OCI-LY3 (cell line): ENCODE measurements at regions not wholly inside any gene's neighbourhood (a gene's known extent, or its start where the extent isn't known, plus 50 kb on each side); places are given as distances from the start of the nearest gene placed in this dataset.
"Not testable (repeated sequence)": the region's sequence is repeated elsewhere in the genome, so short reads cannot be mapped to it uniquely, and the experiment has no call there.

Experiments used
- H2AFZ ChIP-seq: fragments of 200-600, 300-600 bp; shearing (Covaris generic); 2 replicates; pipeline ENCODE4 v1.6.0; 2014; ENCODE audit warnings: antibody characterized with exemption, low read depth, low read length
- H3K27ac ChIP-seq: fragments of 200-600, 300-600 bp; sonication (generic); 2 replicates; pipeline ENCODE4 v1.5.1; 2014; ENCODE audit warnings: mild to moderate bottlenecking, low read length, moderate library complexity, mixed read lengths
- H3K27me3 ChIP-seq: fragments of 200-600, 300-600 bp; sonication (generic); 2 replicates; pipeline ENCODE4 v1.6.1; 2014; ENCODE audit warnings: low read depth, low read length, mixed read lengths
- H3K36me3 ChIP-seq: fragments of 200-600, 300-600 bp; sonication (generic); replicated peaks from 2 replicates; pipeline ENCODE3; 2014; ENCODE audit warnings: low read depth, low read length, mixed read lengths
- H3K4me1 ChIP-seq: fragments of 300-600, 200-600 bp; sonication (generic); 2 replicates; pipeline ENCODE4 v1.6.1; 2014; ENCODE audit warnings: low read length, mixed read lengths
- H3K4me2 ChIP-seq: fragments of 200-600, 300-600 bp; sonication (generic); 2 replicates; pipeline ENCODE4 v1.6.1; 2014; ENCODE audit warnings: low read length, mixed read lengths
- H3K4me3 ChIP-seq: fragments of 300-600, 200-600 bp; sonication (generic); 2 replicates; pipeline ENCODE4 v1.5.1; 2014; ENCODE audit warnings: antibody characterized with exemption, mild to moderate bottlenecking, low read length, moderate library complexity
- H3K79me2 ChIP-seq: fragments of 300-600, 200-600 bp; shearing (Covaris generic); 2 replicates; pipeline ENCODE4 v1.6.1; 2014; ENCODE audit warnings: mild to moderate bottlenecking, low read length, mixed read lengths
- H3K9ac ChIP-seq: fragments of 300-600, 200-600 bp; shearing (Covaris generic); 2 replicates; pipeline ENCODE4 v1.6.0; 2014; ENCODE audit warnings: mild to moderate bottlenecking, low read length, moderate library complexity
- H3K9me3 ChIP-seq: fragments of 200-600, 300-600 bp; shearing (Covaris generic); 2 replicates; pipeline ENCODE4 v1.6.1; 2014; ENCODE audit warnings: low read length, mixed read lengths; ENCODE audit not compliant: insufficient read depth
- H4K20me1 ChIP-seq: fragments of 200-600, 300-600 bp; sonication (generic); 2 replicates; pipeline ENCODE4 v1.6.1; 2016; ENCODE audit warnings: low read length, mixed read lengths; ENCODE audit not compliant: insufficient read depth
- CTCF ChIP-seq: fragments of 200-600, 300-600 bp; sonication (generic); IDR thresholded peaks from 2 replicates; pipeline ENCODE4 v1.5.1; 2014; ENCODE audit warnings: antibody characterized with exemption, low read length, low read depth
- EZH2phosphoT487 ChIP-seq: fragments of 200-600 bp; shearing (Covaris generic); IDR thresholded peaks from 2 replicates; pipeline ENCODE4 v1.6.1; 2018; ENCODE audit warnings: antibody characterized with exemption, mixed run types, low read depth

- TF ChIP-seq EZH2phosphoT487, result no peak
- TF ChIP-seq CTCF, result no peak
- H3K27ac ChIP-seq, result no peak overlapping the region
- H3K4me1 ChIP-seq, result no peaks in the 10 kb centered on the region
- no peaks in the 10 kb centered on the region for H4K20me1 ChIP-seq
- no peak overlapping the region for H3K9ac ChIP-seq
- H3K4me2 ChIP-seq, result no peak overlapping the region
- H2AFZ ChIP-seq, result no peak overlapping the region
- H3K27me3 ChIP-seq, result peaks cover 8% of the 10 kb centered on the region; the same call in 1 of the 2 replicates
- no peaks in the 10 kb centered on the region for H3K9me3 ChIP-seq
- no peaks in the 10 kb centered on the region for H3K36me3 ChIP-seq
- no peak overlapping the region for H3K4me3 ChIP-seq
- no peaks in the 10 kb centered on the region for H3K79me2 ChIP-seq
These were observed 258.1 kb downstream of the C11orf87 start for GRCh38 chr11:109680127-109680526.

DNA sequence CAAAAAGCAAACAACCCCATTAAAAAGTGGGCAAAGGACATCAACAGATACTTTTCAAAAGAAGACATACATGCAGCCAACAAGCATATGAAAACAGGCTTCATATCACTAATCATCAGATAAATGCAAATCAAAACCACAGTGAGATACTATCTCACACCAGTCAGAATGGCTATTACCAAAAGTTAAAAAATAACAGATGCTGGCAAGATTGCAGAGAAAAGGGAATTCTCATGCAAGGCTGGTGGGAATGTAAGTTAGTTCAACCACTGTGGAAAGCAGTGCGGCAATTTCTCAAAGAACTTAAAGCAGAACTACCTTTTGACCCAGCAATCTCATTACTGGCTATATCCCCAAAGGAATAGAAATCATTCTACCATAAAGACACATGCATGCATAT, 260.8 kb downstream of the C11orf87 start:
- H3K36me3 ChIP-seq, H3K9ac ChIP-seq, H3K4me3 ChIP-seq: not testable (repeated sequence)

GRCh38 chr11:109695696-109696095, 273.7 kb downstream of the C11orf87 start:
- Histone ChIP-seq H3K9me3 (no peaks in the 10 kb centered on the region), H3K4me1 (no peaks in the 10 kb centered on the region), H3K9ac (no peak overlapping the region), H3K27ac (no peak overlapping the region), H3K27me3 (no peaks in the 10 kb centered on the region), H3K4me2 (no peak overlapping the region), H2AFZ (no peak overlapping the region), H4K20me1 (no peaks in the 10 kb centered on the region), H3K79me2 (no peaks in the 10 kb centered on the region), H3K4me3 (no peak overlapping the region), H3K36me3 (no peaks in the 10 kb centered on the region)
- no peak for TF ChIP-seq CTCF

More for the DNA sequence above, 260.8 kb downstream of the C11orf87 start:
- not testable (repeated sequence) for H3K27me3 ChIP-seq, H3K27ac ChIP-seq, H4K20me1 ChIP-seq, H3K4me2 ChIP-seq, H3K9me3 ChIP-seq, H3K4me1 ChIP-seq, H2AFZ ChIP-seq, H3K79me2 ChIP-seq

DNA sequence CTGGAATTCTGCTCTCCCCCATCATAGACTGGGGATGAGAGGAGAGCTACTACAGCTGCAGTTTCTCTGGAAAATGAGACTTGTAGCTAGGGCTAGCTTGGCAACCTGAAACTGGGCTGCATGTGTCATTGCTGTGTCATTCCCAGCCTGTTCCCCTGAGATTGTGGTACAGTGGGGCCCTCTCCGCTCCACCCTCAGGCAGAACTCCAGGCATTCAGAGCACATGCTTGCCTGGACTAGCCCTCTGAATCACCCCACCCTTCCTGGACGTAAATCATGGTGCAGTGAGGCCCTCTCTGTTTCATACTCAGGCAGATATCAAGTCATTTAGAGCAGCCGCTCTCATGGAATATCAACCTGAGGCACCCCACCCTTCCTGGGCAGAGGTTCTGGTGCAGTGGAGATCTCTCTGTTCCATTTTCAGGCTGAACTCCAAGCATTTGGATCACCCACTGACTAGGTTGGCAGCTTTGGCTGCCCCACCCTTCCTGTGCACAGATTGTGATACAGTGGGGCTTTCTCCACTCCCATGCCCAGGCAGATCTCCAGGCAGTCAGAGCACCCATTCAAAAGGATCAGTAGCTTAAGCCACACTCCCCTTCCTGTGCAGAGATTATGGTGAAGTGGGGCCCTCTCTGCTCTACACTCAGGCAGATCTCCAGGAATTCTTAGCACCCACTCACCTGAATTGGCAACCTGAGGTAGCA, 274.4 kb downstream of the C11orf87 start:
- no peak overlapping the region for H3K27ac ChIP-seq
- H3K4me1 ChIP-seq, result no peaks in the 10 kb centered on the region
- no peaks in the 10 kb centered on the region for H4K20me1 ChIP-seq
- no peaks in the 10 kb centered on the region for H3K9me3 ChIP-seq
- H3K4me3 ChIP-seq, result no peak overlapping the region
- no peaks in the 10 kb centered on the region for H3K79me2 ChIP-seq
- no peak for TF ChIP-seq CTCF
- TF ChIP-seq EZH2phosphoT487, result no peak
- H2AFZ ChIP-seq, result no peak overlapping the region
- H3K9ac ChIP-seq, result no peak overlapping the region
- H3K4me2 ChIP-seq, result no peak overlapping the region
- H3K36me3 ChIP-seq, result no peaks in the 10 kb centered on the region
- no peaks in the 10 kb centered on the region for H3K27me3 ChIP-seq
